ENCODE measurements at regions not wholly inside any gene's neighbourhood (a gene's known extent, or its start where the extent isn't known, plus 50 kb on each side); places are given as distances from the start of the nearest gene placed in this dataset.

- Histone ChIP-seq H3K36me3 (ENCODE audit: control insufficient read depth in 2 of 2, extremely low read depth in 1 of 2, insufficient read depth in 2 of 2, low read length in 2 of 2) (no peaks in the 10 kb centered on the region), H3K4me2 (ENCODE audit: control insufficient read depth, extremely low read depth, insufficient read depth, low read depth, low read length) (no peak overlapping the region), H3K4me3 (ENCODE audit: control insufficient read depth in 2 of 3, extremely low read depth in 1 of 3, insufficient read depth in 2 of 3, low read depth in 1 of 3, low read length in 3 of 3) (no peak overlapping the region), H3K4me1 (ENCODE audit: control insufficient read depth, extremely low read depth, insufficient read depth, low read length) (peaks cover 38% of the 10 kb centered on the region), H3K27me3 (ENCODE audit: control insufficient read depth, extremely low read depth, insufficient read depth, low read length) (no peaks in the 10 kb centered on the region), H3K79me2 (ENCODE audit: control insufficient read depth, insufficient read depth, low read length) (no peaks in the 10 kb centered on the region), H3K9me1 (ENCODE audit: control insufficient read depth, extremely low read depth, insufficient read depth, low read length) (no peaks in the 10 kb centered on the region), H3K9ac (ENCODE audit: control insufficient read depth, extremely low read depth, insufficient read depth, low read length) (no peak overlapping the region), H3K9me3 (ENCODE audit: control insufficient read depth, low read depth, low read length) (no peaks in the 10 kb centered on the region), H4K20me1 (ENCODE audit: control insufficient read depth, extremely low read depth, insufficient read depth, low read length) (no peaks in the 10 kb centered on the region), H2AFZ (ENCODE audit: control insufficient read depth, low read length) (no peak overlapping the region), H3K27ac (ENCODE audit: control insufficient read depth, insufficient read depth, low read length) (no peak overlapping the region)
- FAIRE-seq (no peak), DNase-seq (ENCODE audit: low read depth, low spot score) (no peak)
- TF ChIP-seq CTCF (optimal IDR thresholded peaks at IDR 0.05 in 1 of 3, IDR thresholded peaks at IDR 0.05 in 1 of 3, conservative IDR thresholded peaks at IDR 0.05 in 1 of 3; ENCODE audit: extremely low read depth in 1 of 3, insufficient read depth in 2 of 3, low read length in 3 of 3) (no peak), EZH2 (IDR thresholded peaks at IDR 0.05; ENCODE audit: low read length) (no peak)
- dilution Hi-C loops (cut with MboI; ENCODE audit: extremely low pct_ligation_motif_present, low sequenced_read_pairs), result no loop called here
These were observed 52.1 kb upstream of the CAV2 start for GRCh38 chr7:116447436-116447835.

GRCh38 chr7:116447966-116448839 lies 51.3 kb upstream of the CAV2 start:
- TF ChIP-seq EZH2 (IDR thresholded peaks at IDR 0.05; ENCODE audit: low read length) (no peak), CTCF (optimal IDR thresholded peaks at IDR 0.05 in 1 of 3, IDR thresholded peaks at IDR 0.05 in 1 of 3, conservative IDR thresholded peaks at IDR 0.05 in 1 of 3; ENCODE audit: extremely low read depth in 1 of 3, insufficient read depth in 2 of 3, low read length in 3 of 3) (no peak)
- Histone ChIP-seq H2AFZ (ENCODE audit: control insufficient read depth, low read length) (peak overlapping the region; percentile 12), H3K9me1 (ENCODE audit: control insufficient read depth, extremely low read depth, insufficient read depth, low read length) (no peaks in the 10 kb centered on the region), H3K4me3 (ENCODE audit: control insufficient read depth in 2 of 3, extremely low read depth in 1 of 3, insufficient read depth in 2 of 3, low read depth in 1 of 3, low read length in 3 of 3) (no peak overlapping the region), H3K9me3 (ENCODE audit: control insufficient read depth, low read depth, low read length) (no peaks in the 10 kb centered on the region), H3K9ac (ENCODE audit: control insufficient read depth, extremely low read depth, insufficient read depth, low read length) (no peak overlapping the region), H3K4me2 (ENCODE audit: control insufficient read depth, extremely low read depth, insufficient read depth, low read depth, low read length) (no peak overlapping the region), H3K27me3 (ENCODE audit: control insufficient read depth, extremely low read depth, insufficient read depth, low read length) (no peaks in the 10 kb centered on the region), H3K36me3 (ENCODE audit: control insufficient read depth in 2 of 2, extremely low read depth in 1 of 2, insufficient read depth in 2 of 2, low read length in 2 of 2) (no peaks in the 10 kb centered on the region), H3K4me1 (ENCODE audit: control insufficient read depth, extremely low read depth, insufficient read depth, low read length) (peaks cover 31% of the 10 kb centered on the region), H3K27ac (ENCODE audit: control insufficient read depth, insufficient read depth, low read length) (no peak overlapping the region), H4K20me1 (ENCODE audit: control insufficient read depth, extremely low read depth, insufficient read depth, low read length) (no peaks in the 10 kb centered on the region), H3K79me2 (ENCODE audit: control insufficient read depth, insufficient read depth, low read length) (no peaks in the 10 kb centered on the region)
- FAIRE-seq (no peak), DNase-seq (ENCODE audit: low read depth, low spot score) (no peak)
- dilution Hi-C loops (cut with MboI; ENCODE audit: extremely low pct_ligation_motif_present, low sequenced_read_pairs), result no loop called here
